HCT116 (cell line): ENCODE measurements at regions not wholly inside any gene's neighbourhood (a gene's known extent, or its start where the extent isn't known, plus 50 kb on each side); places are given as distances from the start of the nearest gene placed in this dataset.

Source experiments
- ATAC-seq: fragments of 200-7000 bp; cut with Tn5 transposase; 2 replicates; pipeline ENCODE4 v1.9.1; 2020; ENCODE audit warnings: mild to moderate bottlenecking, moderate library complexity
- BruUV-seq: library from RNA; stranded (reverse); fragments of 400-500 nt; replicated peaks from 2 replicates; lab custom pipeline; 2021; lab: Mats Ljungman, UMichigan
- CTCF ChIA-PET: fragments of 300-600 bp; sonication (Branson Sonifier 250); formaldehyde crosslinking; loops from one replicate; lab custom pipeline; 2021; ENCODE audit warnings: antibody characterized with exemption; lab: Charles Lee
- POLR2A ChIA-PET: fragments of 300-600, 350-600 bp; sonication (Branson Sonifier 250); formaldehyde crosslinking; loops from one replicate; lab custom pipeline; 2021; ENCODE audit warnings: antibody characterized with exemption; lab: Charles Lee
- RAD21 ChIA-PET, 2 experiments: fragments of 300-600 bp; sonication (Branson Sonifier 250); formaldehyde crosslinking; loops; one replicate each; lab custom pipeline; 2023; ENCODE audit warnings: low total read pairs in 2 of 2; ENCODE audit not compliant: uncharacterized antibody in 2 of 2, unreplicated experiment in 2 of 2, low non-redundant PET in 1 of 2; lab: Charles Lee
- DNase-seq: peaks from one replicate; pipeline ENCODE4 v3.0.0-alpha.2; 2010; ENCODE audit warnings: low read depth, low spot score
- H2AFZ ChIP-seq: fragments of 200-600 bp; shearing (Covaris generic), sonication (generic); 2 replicates; pipeline ENCODE4 v1.6.1; 2017; ENCODE audit warnings: low read depth, mixed run types, mixed read lengths, antibody characterized with exemption, low read length; ENCODE audit not compliant: poor library complexity, severe bottlenecking
- H3K27ac ChIP-seq: 2 replicates; pipeline ENCODE4 v1.5.1; 2012; ENCODE audit warnings: low read depth, low read length
- H3K27me3 ChIP-seq: fragments of 200-600 bp; sonication (generic); 2 replicates; pipeline ENCODE4 v1.6.1; 2016; ENCODE audit warnings: mixed run types, low read length, mixed read lengths; ENCODE audit not compliant: insufficient read depth
- H3K36me3 ChIP-seq, 2 experiments: fragments of 200-500 bp in 1 of 2; fragments of 200-600 bp in 1 of 2; sonication (Bioruptor generic) in 1 of 2; sonication (generic) in 1 of 2; 2 replicates each; pipeline versions ENCODE4 v1.5.1 to v1.6.1; 2014 to 2016; ENCODE audit warnings: low read length in 2 of 2, inconsistent platforms in 1 of 2, mixed read lengths in 1 of 2, mixed run types in 1 of 2; ENCODE audit not compliant: insufficient read depth in 2 of 2, control insufficient read depth in 1 of 2
- H3K4me1 ChIP-seq, 2 experiments: fragments of 200-600 bp in 1 of 2; sonication (generic) in 1 of 2; 2 replicates each; pipeline versions ENCODE4 v1.5.1 to v1.6.1; 2012 to 2017; ENCODE audit warnings: low read length in 2 of 2, inconsistent platforms in 1 of 2, mild to moderate bottlenecking in 1 of 2, mixed read lengths in 1 of 2, mixed run types in 1 of 2, moderate library complexity in 1 of 2; ENCODE audit not compliant: insufficient read depth in 2 of 2, control insufficient read depth in 1 of 2
- H3K4me2 ChIP-seq: fragments of 200-600 bp; sonication (generic); 2 replicates; pipeline ENCODE4 v1.6.1; 2017; ENCODE audit warnings: mixed run types, low read length, mixed read lengths
- H3K4me3 ChIP-seq, 2 experiments: fragments of 200-600 bp in 1 of 2; sonication (generic) in 1 of 2; replicated peaks in 1 of 2; 2 replicates each; pipeline ENCODE4 v1.5.1; 2011 to 2016; ENCODE audit warnings: low read length in 2 of 2, control low read depth in 1 of 2, low read depth in 1 of 2, mild to moderate bottlenecking in 1 of 2, mixed read lengths in 1 of 2, mixed run types in 1 of 2
- H3K79me2 ChIP-seq: fragments of 200-600 bp; sonication (generic); 2 replicates; pipeline ENCODE4 v1.6.1; 2017; ENCODE audit warnings: mild to moderate bottlenecking, mixed run types, low read length, moderate library complexity, mixed read lengths; ENCODE audit not compliant: insufficient read depth
- H3K9ac ChIP-seq: fragments of 200-600 bp; sonication (generic); 2 replicates; pipeline ENCODE4 v1.6.1; 2016; ENCODE audit warnings: low read length, mixed read lengths
- H3K9me2 ChIP-seq: fragments of 200-600 bp; sonication (generic), shearing (Covaris generic); 2 replicates; pipeline ENCODE4 v1.6.1; 2017; ENCODE audit warnings: mixed run types, mild to moderate bottlenecking, moderate library complexity; ENCODE audit not compliant: insufficient read depth
- H3K9me3 ChIP-seq, 2 experiments: fragments of 200-500 bp in 1 of 2; fragments of 200-600 bp in 1 of 2; sonication (Bioruptor generic) in 1 of 2; sonication (generic) in 1 of 2; 2 replicates each; pipeline ENCODE4 v1.6.1; 2014 to 2017; ENCODE audit warnings: low read length in 2 of 2, mixed read lengths in 2 of 2, inconsistent platforms in 1 of 2, low read depth in 1 of 2, mild to moderate bottlenecking in 1 of 2, mixed run types in 1 of 2, moderate library complexity in 1 of 2; ENCODE audit not compliant: control insufficient read depth in 1 of 2, insufficient read depth in 1 of 2
- H4K20me1 ChIP-seq: fragments of 200-600 bp; sonication (generic), shearing (Covaris generic); 2 replicates; pipeline ENCODE4 v1.6.1; 2017; ENCODE audit warnings: mixed run types, mild to moderate bottlenecking, moderate library complexity; ENCODE audit not compliant: insufficient read depth
- ATF3 ChIP-seq: IDR thresholded peaks from 2 replicates; pipeline ENCODE4 v1.6.1; 2012
- CBX3 ChIP-seq: IDR thresholded peaks from 2 replicates; pipeline ENCODE4 v1.6.1; 2012; ENCODE audit warnings: low read depth
- CEBPB ChIP-seq: IDR thresholded peaks from 2 replicates; pipeline ENCODE4 v1.6.1; 2012; ENCODE audit warnings: low read depth
- CTCF ChIP-seq, 3 experiments: fragments of 200-600 bp in 1 of 3; sonication (generic) in 1 of 3; IDR thresholded peaks in 2 of 3; conservative IDR thresholded peaks in 1 of 3; 2 replicates each; pipeline ENCODE4 v1.5.1; 2012 to 2017; ENCODE audit warnings: low read depth in 2 of 3, low read length in 2 of 3, antibody characterized with exemption in 1 of 3, borderline replicate concordance in 1 of 3, control low read depth in 1 of 3, mild to moderate bottlenecking in 1 of 3, mixed read lengths in 1 of 3, mixed run types in 1 of 3, moderate library complexity in 1 of 3; ENCODE audit not compliant: insufficient read depth in 1 of 3
- EGR1 ChIP-seq: IDR thresholded peaks from 2 replicates; pipeline ENCODE4 v1.6.1; 2012; ENCODE audit warnings: low read depth
- EZH2phosphoT487 ChIP-seq: fragments of 200-600 bp; IDR thresholded peaks from 2 replicates; pipeline ENCODE4 v1.6.1; 2018; ENCODE audit warnings: antibody characterized with exemption, borderline replicate concordance
- MAX ChIP-seq: IDR thresholded peaks from 2 replicates; pipeline ENCODE4 v1.6.1; 2012
- POLR2A ChIP-seq: IDR thresholded peaks from 2 replicates; pipeline ENCODE4 v1.7.0; 2011; ENCODE audit warnings: borderline replicate concordance; ENCODE audit not compliant: insufficient read depth, insufficient read length; ENCODE audit errors: extremely low read depth
- POLR2AphosphoS5 ChIP-seq: IDR thresholded peaks from 2 replicates; pipeline ENCODE4 v1.6.1; 2011; ENCODE audit warnings: mild to moderate bottlenecking, low read depth, low read length, moderate library complexity
- SRF ChIP-seq: IDR thresholded peaks from 2 replicates; pipeline ENCODE4 v1.6.1; 2012; ENCODE audit warnings: low read depth
- TCF7L2 ChIP-seq: IDR thresholded peaks from 2 replicates; pipeline ENCODE4 v1.7.0; 2011; ENCODE audit warnings: borderline replicate concordance, inconsistent platforms; ENCODE audit not compliant: insufficient read depth, insufficient read length; ENCODE audit errors: extremely low read depth
- YY1 ChIP-seq: IDR thresholded peaks from 2 replicates; pipeline ENCODE4 v1.6.1; 2011; ENCODE audit warnings: low read length, low read depth, moderate library complexity, mild to moderate bottlenecking; ENCODE audit not compliant: insufficient replicate concordance; ENCODE audit errors: extremely low read depth
- ZBTB33 ChIP-seq: IDR thresholded peaks from 2 replicates; pipeline ENCODE4 v1.6.1; 2011; ENCODE audit warnings: mild to moderate bottlenecking, low read length, moderate library complexity; ENCODE audit not compliant: insufficient replicate concordance; ENCODE audit errors: extremely low read depth
- ZFX ChIP-seq: fragments of 450-650 bp; IDR thresholded peaks from 2 replicates; pipeline ENCODE4 v1.6.1; 2017
- ZNF274 ChIP-seq: fragments of 200-500 bp; sonication (Bioruptor generic); IDR thresholded peaks from 2 replicates; pipeline ENCODE4 v1.6.1; 2014; ENCODE audit warnings: mild to moderate bottlenecking, low read depth, low read length, inconsistent platforms
- intact Hi-C: fragments of 100-400 bp; cut with micrococcal nuclease; formaldehyde crosslinking; loops from 2 replicates; pipeline ENCODE4 v1.10.0; 2022

GRCh38 chr2:186365406-186365805, 120.7 kb upstream of the ZC3H15 start (continued):
- TF ChIP-seq ZNF274 (no peak), ATF3 (no peak), CTCF (IDR thresholded peaks at IDR 0.05 in 2 of 3, conservative IDR thresholded peaks at IDR 0.05 in 1 of 3; ENCODE audit: borderline replicate concordance in 1 of 3, insufficient read depth in 1 of 3, low read depth in 2 of 3, low read length in 2 of 3) (no peak), POLR2AphosphoS5 (no peak), ZFX (no peak), MAX (no peak)

GRCh38 chr2:186379052-186379451, 107.0 kb upstream of the ZC3H15 start:
- no peaks in the 10 kb centered on the region for H3K79me2 ChIP-seq
- no peak overlapping the region for H3K4me3 ChIP-seq
- no peak overlapping the region for H3K9ac ChIP-seq
- no peak for DNase-seq
- no peaks in the 10 kb centered on the region for H3K36me3 ChIP-seq
- H3K9me2 ChIP-seq, result no peaks in the 10 kb centered on the region
- BruUV-seq, result no TSS peak
- ChIA-PET POLR2A (no interaction called here), CTCF (no interaction called here), RAD21 (no interaction called here)
- H2AFZ ChIP-seq, result no peak overlapping the region
- no peaks in the 10 kb centered on the region for H4K20me1 ChIP-seq
- intact Hi-C loops, result no loop called here
- peaks cover 3 to 4% of the 10 kb centered on the region in 2 experiments; a peak in 2 of 4 replicates for H3K9me3 ChIP-seq
- no peak overlapping the region for H3K4me2 ChIP-seq
- ATAC-seq, result no peak
- no peak overlapping the region for H3K27ac ChIP-seq
- H3K27me3 ChIP-seq, result no peaks in the 10 kb centered on the region
- TF ChIP-seq EZH2phosphoT487 (no peak), POLR2A (no peak), CBX3 (no peak), POLR2AphosphoS5 (no peak), MAX (no peak), YY1 (no peak), CEBPB (no peak), CTCF (IDR thresholded peaks at IDR 0.05 in 2 of 3, conservative IDR thresholded peaks at IDR 0.05 in 1 of 3; ENCODE audit: borderline replicate concordance in 1 of 3, insufficient read depth in 1 of 3, low read depth in 2 of 3, low read length in 2 of 3) (no peak), TCF7L2 (no peak), EGR1 (no peak), ZBTB33 (no peak), SRF (no peak)
- H3K4me1 ChIP-seq, result no peaks in the 10 kb centered on the region
